ENCODE measurements at regions not wholly inside any gene's neighbourhood (a gene's known extent, or its start where the extent isn't known, plus 50 kb on each side); places are given as distances from the start of the nearest gene placed in this dataset.

DNA sequence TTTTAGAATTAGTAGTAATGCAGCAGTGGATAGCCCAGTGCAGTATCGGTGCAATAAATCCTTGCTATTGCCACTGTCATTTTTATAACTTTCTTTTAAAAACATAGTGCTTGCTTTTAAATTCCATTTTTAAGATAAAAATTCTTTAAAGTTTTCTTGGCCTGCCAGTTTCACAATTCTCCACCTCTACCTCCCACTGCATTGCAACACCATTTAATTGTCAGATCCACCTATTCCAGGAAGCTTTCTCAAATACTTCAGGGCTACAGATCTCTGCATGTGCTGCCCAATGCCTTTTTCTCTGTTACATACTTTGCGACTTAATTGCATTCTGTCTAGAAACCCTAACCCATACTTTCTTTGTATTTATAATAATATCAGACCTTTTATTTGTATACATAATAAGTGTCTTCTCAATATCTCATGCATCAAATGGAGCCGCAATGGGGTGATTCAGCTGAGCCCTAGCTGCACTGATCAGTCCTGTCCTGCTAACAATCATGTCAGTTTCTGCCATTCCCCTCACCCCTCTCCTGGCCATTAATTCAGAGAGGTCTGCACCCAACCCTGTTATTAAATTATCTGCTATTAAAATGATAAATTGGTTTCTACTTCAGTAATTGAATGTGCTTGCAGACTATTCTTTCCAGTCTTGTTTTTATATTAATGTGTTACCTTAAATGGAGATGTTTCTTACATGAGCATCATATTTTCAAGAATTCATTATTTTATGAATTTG lies 193.1 kb downstream of the SLIT2 start:
- WGBS, 2 donors, result 70 to 72% methylated on average over 3 of the region's 3 CpGs
- no peak for ATAC-seq (ENCODE audit: low FRiP score in 2 of 2)
- Histone ChIP-seq H3K4me3 (no peak overlapping the region), H3K9me3 (no peaks in the 10 kb centered on the region), H3K27me3 (no peaks in the 10 kb centered on the region), H3K4me1 (no peaks in the 10 kb centered on the region), H3K36me3 (no peaks in the 10 kb centered on the region), H3K27ac (no peak overlapping the region)
- TF ChIP-seq POLR2A (IDR thresholded peaks at IDR 0.05) (no peak), POLR2AphosphoS5 (IDR thresholded peaks at IDR 0.05) (no peak)
- TF ChIP-seq, protein P1, sequence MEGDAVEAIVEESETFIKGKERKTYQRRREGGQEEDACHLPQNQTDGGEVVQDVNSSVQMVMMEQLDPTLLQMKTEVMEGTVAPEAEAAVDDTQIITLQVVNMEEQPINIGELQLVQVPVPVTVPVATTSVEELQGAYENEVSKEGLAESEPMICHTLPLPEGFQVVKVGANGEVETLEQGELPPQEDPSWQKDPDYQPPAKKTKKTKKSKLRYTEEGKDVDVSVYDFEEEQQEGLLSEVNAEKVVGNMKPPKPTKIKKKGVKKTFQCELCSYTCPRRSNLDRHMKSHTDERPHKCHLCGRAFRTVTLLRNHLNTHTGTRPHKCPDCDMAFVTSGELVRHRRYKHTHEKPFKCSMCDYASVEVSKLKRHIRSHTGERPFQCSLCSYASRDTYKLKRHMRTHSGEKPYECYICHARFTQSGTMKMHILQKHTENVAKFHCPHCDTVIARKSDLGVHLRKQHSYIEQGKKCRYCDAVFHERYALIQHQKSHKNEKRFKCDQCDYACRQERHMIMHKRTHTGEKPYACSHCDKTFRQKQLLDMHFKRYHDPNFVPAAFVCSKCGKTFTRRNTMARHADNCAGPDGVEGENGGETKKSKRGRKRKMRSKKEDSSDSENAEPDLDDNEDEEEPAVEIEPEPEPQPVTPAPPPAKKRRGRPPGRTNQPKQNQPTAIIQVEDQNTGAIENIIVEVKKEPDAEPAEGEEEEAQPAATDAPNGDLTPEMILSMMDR (IDR thresholded peaks at IDR 0.05), result no peak
- DNase-seq, result no peak

DNA sequence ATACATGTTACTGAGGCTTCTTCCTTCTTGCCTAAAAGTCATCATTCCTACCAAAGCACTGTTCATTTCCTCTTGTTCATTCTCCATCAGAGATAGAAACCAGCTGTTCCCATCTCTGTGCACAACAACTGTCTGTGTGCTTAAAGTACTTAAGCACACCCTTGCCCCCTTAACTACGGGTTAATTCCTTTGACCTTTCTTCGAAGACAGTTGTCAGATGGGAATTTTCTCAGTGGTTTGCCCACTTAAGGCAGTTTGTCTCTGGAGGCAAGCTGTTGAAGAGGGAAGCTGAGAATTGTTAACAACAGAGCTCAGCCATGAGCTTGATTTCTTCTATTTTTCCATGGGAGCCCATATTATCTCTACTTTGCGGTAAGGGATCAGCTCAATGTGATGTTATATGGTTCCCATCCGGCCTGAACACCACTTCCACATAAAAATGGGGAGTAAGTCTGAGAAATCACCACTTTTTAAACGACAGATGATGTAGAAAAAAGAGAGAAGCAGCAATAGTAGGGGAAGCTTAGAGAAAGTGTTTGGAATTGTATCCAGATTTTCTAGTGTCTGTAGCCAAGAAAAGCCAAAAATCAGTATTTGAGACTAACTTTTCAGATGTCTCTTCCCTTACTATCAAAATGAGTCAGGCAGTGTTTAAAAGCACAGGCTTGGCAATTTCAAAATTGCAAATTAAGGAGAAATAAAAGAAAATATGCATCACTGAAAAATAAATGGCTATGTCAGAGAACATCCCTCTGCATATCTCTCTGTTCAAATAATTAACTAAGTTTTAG lies 194.4 kb downstream of the SLIT2 start:
- Histone ChIP-seq H3K27me3 (no peaks in the 10 kb centered on the region), H3K4me1 (no peaks in the 10 kb centered on the region)

DNA sequence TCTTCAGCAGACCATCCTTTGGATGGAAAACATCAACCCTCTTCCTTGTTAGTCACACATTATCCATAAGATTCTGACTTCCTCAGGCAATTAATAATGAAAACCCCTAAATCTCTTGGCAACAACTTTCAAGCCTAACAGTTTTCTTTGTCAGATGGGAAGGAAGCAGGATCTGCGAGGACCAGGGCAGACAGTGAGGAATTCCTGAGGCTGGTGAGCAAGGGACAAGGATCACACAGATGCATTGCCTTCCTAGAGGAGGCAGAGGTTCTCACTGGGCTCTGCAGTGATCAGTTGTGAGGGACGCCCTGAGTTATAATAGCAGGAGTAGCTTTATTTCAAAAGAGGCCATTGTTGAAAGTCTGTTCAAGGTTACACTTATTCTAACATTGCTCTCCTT lies 195.4 kb downstream of the SLIT2 start:
- Histone ChIP-seq H3K36me3 (no peaks in the 10 kb centered on the region), H3K27ac (no peak overlapping the region), H3K9me3 (no peaks in the 10 kb centered on the region), H3K27me3 (no peaks in the 10 kb centered on the region), H3K4me3 (no peak overlapping the region), H3K4me1 (no peaks in the 10 kb centered on the region)
- WGBS, 2 donors, result 47 to 58% methylated on average over 2 of the region's 2 CpGs
- TF ChIP-seq, protein P1 (IDR thresholded peaks at IDR 0.05), result no peak
- TF ChIP-seq POLR2AphosphoS5 (IDR thresholded peaks at IDR 0.05), result no peak
- TF ChIP-seq POLR2A (IDR thresholded peaks at IDR 0.05), result no peak
- no peak for TF ChIP-seq EP300 (IDR thresholded peaks at IDR 0.05)
- DNase-seq (no peak), ATAC-seq (ENCODE audit: low FRiP score in 2 of 2) (no peak)

More for the DNA sequence above, 194.4 kb downstream of the SLIT2 start:
- H3K4me3 ChIP-seq, result no peak overlapping the region
- DNase-seq (no peak), ATAC-seq (ENCODE audit: low FRiP score in 2 of 2) (no peak)
- H3K9me3 ChIP-seq, result no peaks in the 10 kb centered on the region
- H3K36me3 ChIP-seq, result no peaks in the 10 kb centered on the region
- H3K27ac ChIP-seq, result no peak overlapping the region
- WGBS, 2 donors, result 37 to 57% methylated on average over 5 of the region's 5 CpGs
- no peak for TF ChIP-seq EP300 (IDR thresholded peaks at IDR 0.05)
- TF ChIP-seq POLR2A (IDR thresholded peaks at IDR 0.05), result no peak
- no peak for TF ChIP-seq POLR2AphosphoS5 (IDR thresholded peaks at IDR 0.05)
- TF ChIP-seq, protein P1 (IDR thresholded peaks at IDR 0.05), result no peak

DNA sequence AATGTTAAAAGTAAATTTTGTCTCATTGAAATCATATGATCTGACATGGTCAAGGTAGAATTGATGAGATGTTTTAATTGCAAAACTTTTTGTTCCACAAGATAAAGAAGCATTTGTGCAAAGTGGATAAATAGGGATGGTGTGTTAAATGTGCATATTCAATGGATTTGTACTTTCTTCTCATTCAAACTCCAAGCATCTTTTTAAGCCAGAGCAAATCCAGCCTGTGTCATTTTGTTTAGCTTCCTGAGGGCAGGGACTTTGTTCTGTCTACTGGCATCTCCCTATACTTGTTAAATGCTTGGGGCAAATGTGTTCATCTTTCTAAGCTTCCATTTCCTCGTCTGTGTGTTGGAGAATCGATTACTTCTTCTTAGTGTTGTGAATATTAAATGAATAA lies 200.3 kb downstream of the SLIT2 start:
- no peak for DNase-seq
- H3K4me1 ChIP-seq, result no peaks in the 10 kb centered on the region
- no peak for ATAC-seq (ENCODE audit: low FRiP score in 2 of 2)
- no peaks in the 10 kb centered on the region for H3K36me3 ChIP-seq
- H3K27me3 ChIP-seq, result no peaks in the 10 kb centered on the region
- no peak overlapping the region for H3K4me3 ChIP-seq
- WGBS, 2 donors, result 78 to 86% methylated on average over 2 of the region's 2 CpGs
- TF ChIP-seq POLR2AphosphoS5 (IDR thresholded peaks at IDR 0.05) (no peak), POLR2A (IDR thresholded peaks at IDR 0.05) (no peak), EP300 (IDR thresholded peaks at IDR 0.05) (no peak)
- TF ChIP-seq, protein P1 (IDR thresholded peaks at IDR 0.05), result no peak
- no peaks in the 10 kb centered on the region for H3K9me3 ChIP-seq
- no peak overlapping the region for H3K27ac ChIP-seq
